OCI-LY3 (cell line): ENCODE measurements at regions not wholly inside any gene's neighbourhood (a gene's known extent, or its start where the extent isn't known, plus 50 kb on each side); places are given as distances from the start of the nearest gene placed in this dataset.
A peak's percentile ranks its signal among the peaks of the same experiment; 100 is the strongest.
"Not testable (repeated sequence)": the region's sequence is repeated elsewhere in the genome, so short reads cannot be mapped to it uniquely, and the experiment has no call there.

Experiments used
- H2AFZ ChIP-seq: fragments of 200-600, 300-600 bp; shearing (Covaris generic); 2 replicates; pipeline ENCODE4 v1.6.0; 2014; ENCODE audit warnings: antibody characterized with exemption, low read depth, low read length
- H3K27ac ChIP-seq: fragments of 200-600, 300-600 bp; sonication (generic); 2 replicates; pipeline ENCODE4 v1.5.1; 2014; ENCODE audit warnings: mild to moderate bottlenecking, low read length, moderate library complexity, mixed read lengths
- H3K27me3 ChIP-seq: fragments of 200-600, 300-600 bp; sonication (generic); 2 replicates; pipeline ENCODE4 v1.6.1; 2014; ENCODE audit warnings: low read depth, low read length, mixed read lengths
- H3K36me3 ChIP-seq: fragments of 200-600, 300-600 bp; sonication (generic); replicated peaks from 2 replicates; pipeline ENCODE3; 2014; ENCODE audit warnings: low read depth, low read length, mixed read lengths
- H3K4me1 ChIP-seq: fragments of 300-600, 200-600 bp; sonication (generic); 2 replicates; pipeline ENCODE4 v1.6.1; 2014; ENCODE audit warnings: low read length, mixed read lengths
- H3K4me2 ChIP-seq: fragments of 200-600, 300-600 bp; sonication (generic); 2 replicates; pipeline ENCODE4 v1.6.1; 2014; ENCODE audit warnings: low read length, mixed read lengths
- H3K4me3 ChIP-seq: fragments of 300-600, 200-600 bp; sonication (generic); 2 replicates; pipeline ENCODE4 v1.5.1; 2014; ENCODE audit warnings: antibody characterized with exemption, mild to moderate bottlenecking, low read length, moderate library complexity
- H3K79me2 ChIP-seq: fragments of 300-600, 200-600 bp; shearing (Covaris generic); 2 replicates; pipeline ENCODE4 v1.6.1; 2014; ENCODE audit warnings: mild to moderate bottlenecking, low read length, mixed read lengths
- H3K9ac ChIP-seq: fragments of 300-600, 200-600 bp; shearing (Covaris generic); 2 replicates; pipeline ENCODE4 v1.6.0; 2014; ENCODE audit warnings: mild to moderate bottlenecking, low read length, moderate library complexity
- H3K9me3 ChIP-seq: fragments of 200-600, 300-600 bp; shearing (Covaris generic); 2 replicates; pipeline ENCODE4 v1.6.1; 2014; ENCODE audit warnings: low read length, mixed read lengths; ENCODE audit not compliant: insufficient read depth
- H4K20me1 ChIP-seq: fragments of 200-600, 300-600 bp; sonication (generic); 2 replicates; pipeline ENCODE4 v1.6.1; 2016; ENCODE audit warnings: low read length, mixed read lengths; ENCODE audit not compliant: insufficient read depth
- EZH2phosphoT487 ChIP-seq: fragments of 200-600 bp; shearing (Covaris generic); IDR thresholded peaks from 2 replicates; pipeline ENCODE4 v1.6.1; 2018; ENCODE audit warnings: antibody characterized with exemption, mixed run types, low read depth
- TF ChIP-seq, protein P1 (sequence below): fragments of 200-600, 300-600 bp; sonication (generic); IDR thresholded peaks from 2 replicates; pipeline ENCODE4 v1.5.1; 2014; ENCODE audit warnings: antibody characterized with exemption, low read length, low read depth

DNA sequence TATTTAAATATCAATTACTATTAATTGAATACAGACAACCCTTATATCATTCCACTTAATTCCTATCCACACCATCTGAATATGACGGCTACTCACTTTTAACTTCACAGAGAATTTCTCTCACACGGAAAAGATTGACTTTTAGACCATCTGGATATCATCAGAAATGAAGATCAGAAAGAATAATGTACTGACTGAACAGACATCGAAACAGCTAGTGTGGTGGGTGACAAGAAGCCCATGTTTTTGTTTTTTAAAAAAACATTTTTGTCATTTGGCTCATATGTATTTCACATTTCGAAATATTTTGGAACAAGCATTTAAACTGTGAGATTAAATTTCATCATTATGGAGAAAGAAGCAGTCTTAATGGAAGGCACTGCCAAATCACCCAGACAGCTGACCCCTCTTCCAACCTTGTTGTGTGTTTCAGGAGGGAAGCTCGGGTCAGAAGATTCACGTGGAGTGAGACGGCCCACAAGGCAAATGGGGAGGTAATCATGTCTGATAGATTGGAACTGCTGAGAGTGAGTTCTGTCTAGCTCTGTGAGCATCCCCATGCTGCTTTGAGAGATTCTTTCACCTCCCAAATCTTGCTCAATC, 204.2 kb upstream of the RASGEF1B start:
- H3K9me3 ChIP-seq: no peaks in the 10 kb centered on the region
- H3K9ac ChIP-seq: no peak overlapping the region
- no peaks in the 10 kb centered on the region for H3K4me1 ChIP-seq
- H3K27me3 ChIP-seq: peaks cover 10% of the 10 kb centered on the region; the same call in 1 of the 2 replicates
- no peak for TF ChIP-seq EZH2phosphoT487
- TF ChIP-seq, protein P1, sequence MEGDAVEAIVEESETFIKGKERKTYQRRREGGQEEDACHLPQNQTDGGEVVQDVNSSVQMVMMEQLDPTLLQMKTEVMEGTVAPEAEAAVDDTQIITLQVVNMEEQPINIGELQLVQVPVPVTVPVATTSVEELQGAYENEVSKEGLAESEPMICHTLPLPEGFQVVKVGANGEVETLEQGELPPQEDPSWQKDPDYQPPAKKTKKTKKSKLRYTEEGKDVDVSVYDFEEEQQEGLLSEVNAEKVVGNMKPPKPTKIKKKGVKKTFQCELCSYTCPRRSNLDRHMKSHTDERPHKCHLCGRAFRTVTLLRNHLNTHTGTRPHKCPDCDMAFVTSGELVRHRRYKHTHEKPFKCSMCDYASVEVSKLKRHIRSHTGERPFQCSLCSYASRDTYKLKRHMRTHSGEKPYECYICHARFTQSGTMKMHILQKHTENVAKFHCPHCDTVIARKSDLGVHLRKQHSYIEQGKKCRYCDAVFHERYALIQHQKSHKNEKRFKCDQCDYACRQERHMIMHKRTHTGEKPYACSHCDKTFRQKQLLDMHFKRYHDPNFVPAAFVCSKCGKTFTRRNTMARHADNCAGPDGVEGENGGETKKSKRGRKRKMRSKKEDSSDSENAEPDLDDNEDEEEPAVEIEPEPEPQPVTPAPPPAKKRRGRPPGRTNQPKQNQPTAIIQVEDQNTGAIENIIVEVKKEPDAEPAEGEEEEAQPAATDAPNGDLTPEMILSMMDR: no peak
- no peaks in the 10 kb centered on the region for H4K20me1 ChIP-seq
- H3K4me3 ChIP-seq: no peak overlapping the region
- H3K36me3 ChIP-seq: no peaks in the 10 kb centered on the region
- no peaks in the 10 kb centered on the region for H3K79me2 ChIP-seq
- no peak overlapping the region for H3K4me2 ChIP-seq
- H2AFZ ChIP-seq: no peak overlapping the region
- H3K27ac ChIP-seq: no peak overlapping the region

GRCh38 chr4:81673961-81674360, 202.3 kb upstream of the RASGEF1B start:
- Histone ChIP-seq H3K4me3 (no peak overlapping the region), H3K79me2 (no peaks in the 10 kb centered on the region), H3K36me3 (no peaks in the 10 kb centered on the region)

GRCh38 chr4:81668328-81668727, 196.6 kb upstream of the RASGEF1B start:
- peak overlapping the region; percentile 93 for H2AFZ ChIP-seq
- not testable (repeated sequence) for H3K36me3 ChIP-seq, H3K9me3 ChIP-seq, H4K20me1 ChIP-seq, H3K79me2 ChIP-seq, H3K9ac ChIP-seq, H3K4me1 ChIP-seq, H3K27ac ChIP-seq, H3K27me3 ChIP-seq
- H3K4me3 ChIP-seq: peak overlapping the region; percentile 15; the same call in 1 of the 2 replicates
- H3K4me2 ChIP-seq: peak overlapping the region; percentile 49

More at GRCh38 chr4:81673961-81674360, 202.3 kb upstream of the RASGEF1B start:
- Histone ChIP-seq H3K27ac (no peak overlapping the region), H3K27me3 (no peaks in the 10 kb centered on the region), H2AFZ (no peak overlapping the region), H3K4me2 (no peak overlapping the region), H4K20me1 (no peaks in the 10 kb centered on the region), H3K9me3 (no peaks in the 10 kb centered on the region), H3K9ac (no peak overlapping the region), H3K4me1 (no peaks in the 10 kb centered on the region)
- TF ChIP-seq, protein P1: no peak
- TF ChIP-seq EZH2phosphoT487: no peak

GRCh38 chr4:81667539-81667938, 195.8 kb upstream of the RASGEF1B start:
- Histone ChIP-seq H2AFZ (no peak overlapping the region), H3K9ac (no peak overlapping the region), H3K27me3 (no peaks in the 10 kb centered on the region), H3K27ac (no peak overlapping the region), H3K36me3 (no peaks in the 10 kb centered on the region), H3K79me2 (no peaks in the 10 kb centered on the region), H3K4me2 (no peak overlapping the region), H3K9me3 (no peaks in the 10 kb centered on the region), H4K20me1 (no peaks in the 10 kb centered on the region), H3K4me1 (no peaks in the 10 kb centered on the region), H3K4me3 (no peak overlapping the region)
- TF ChIP-seq, protein P1: no peak

- no peak overlapping the region for H3K4me3 ChIP-seq
- no peaks in the 10 kb centered on the region for H3K79me2 ChIP-seq
- H3K36me3 ChIP-seq: no peaks in the 10 kb centered on the region
- H3K4me2 ChIP-seq: no peak overlapping the region
- H3K27me3 ChIP-seq: no peaks in the 10 kb centered on the region
- no peak overlapping the region for H2AFZ ChIP-seq
- H3K9ac ChIP-seq: no peak overlapping the region
- no peaks in the 10 kb centered on the region for H3K4me1 ChIP-seq
- H3K9me3 ChIP-seq: no peaks in the 10 kb centered on the region
- H3K27ac ChIP-seq: no peak overlapping the region
- TF ChIP-seq EZH2phosphoT487: no peak
- TF ChIP-seq, protein P1: no peak
- H4K20me1 ChIP-seq: no peaks in the 10 kb centered on the region
Measured at GRCh38 chr4:81666491-81666890, 194.8 kb upstream of the RASGEF1B start.
